Stimulated activated CD4-positive, alpha-beta T cell treated with anti-CD3 and anti-CD28 coated beads, TNF-alpha, amount 100 ng/mL, for 4 hours (primary cell): ENCODE measurements at regions not wholly inside any gene's neighbourhood (a gene's known extent, or its start where the extent isn't known, plus 50 kb on each side); places are given as distances from the start of the nearest gene placed in this dataset.

Experiments used
- DNase-seq, 3 experiments: peaks; one replicate each; pipeline ENCODE4 v3.0.0-alpha.2; 2020; ENCODE audit warnings: low read depth in 3 of 3

GRCh38 chr16:86117235-86117634 is 218.3 kb downstream of the IRF8 start:
- DNase-seq, result no peak

- no peak for DNase-seq
These were observed 218.8 kb downstream of the IRF8 start for GRCh38 chr16:86117756-86118155.

GRCh38 chr16:86118467-86119307 is 219.7 kb downstream of the IRF8 start:
- DNase-seq, result no peak

GRCh38 chr16:86120201-86121192 is 221.5 kb downstream of the IRF8 start:
- DNase-seq, result no peak

GRCh38 chr16:86121374-86122010 is 222.5 kb downstream of the IRF8 start:
- no peak for DNase-seq

- no peak for DNase-seq
These were observed 223.8 kb downstream of the IRF8 start for GRCh38 chr16:86122681-86123342.

GRCh38 chr16:86124321-86124720 is 225.4 kb downstream of the IRF8 start:
- no peak for DNase-seq

- DNase-seq, result no peak
These were observed 227.9 kb downstream of the IRF8 start for GRCh38 chr16:86126891-86127290.

GRCh38 chr16:86127366-86127765 is 228.4 kb downstream of the IRF8 start:
- DNase-seq, result no peak

GRCh38 chr16:86128246-86128645 is 229.3 kb downstream of the IRF8 start:
- no peak for DNase-seq

- no peak for DNase-seq
These were observed 230.6 kb downstream of the IRF8 start for GRCh38 chr16:86129541-86129940.

- no peak for DNase-seq
These were observed 234.4 kb downstream of the IRF8 start for GRCh38 chr16:86133377-86133776.

- DNase-seq, result no peak
These were observed 234.9 kb downstream of the IRF8 start for GRCh38 chr16:86133847-86134375.

- DNase-seq, result no peak
These were observed 236.0 kb downstream of the IRF8 start for GRCh38 chr16:86134802-86135461.

GRCh38 chr16:86137359-86137758 is 238.4 kb downstream of the IRF8 start:
- DNase-seq, result no peak

- DNase-seq, result no peak
These were observed 239.4 kb downstream of the IRF8 start for GRCh38 chr16:86138121-86139085.

- no peak for DNase-seq
These were observed 243.9 kb downstream of the IRF8 start for GRCh38 chr16:86142801-86143236.

- no peak for DNase-seq
These were observed 244.7 kb downstream of the IRF8 start for GRCh38 chr16:86143666-86144065.

GRCh38 chr16:86145669-86146068 is 246.7 kb downstream of the IRF8 start:
- no peak for DNase-seq
